PC-9 (cell line): ENCODE measurements at regions not wholly inside any gene's neighbourhood (a gene's known extent, or its start where the extent isn't known, plus 50 kb on each side); places are given as distances from the start of the nearest gene placed in this dataset.

Experiments used
- EZH2 ChIP-seq: fragments of 200-600 bp; sonication (generic); IDR thresholded peaks from 2 replicates; pipeline ENCODE4 v1.8.0; 2017; ENCODE audit warnings: antibody characterized with exemption, low read depth
- TF ChIP-seq, protein P1 (sequence below): fragments of 200-600 bp; sonication (generic); conservative IDR thresholded peaks from 2 replicates; pipeline ENCODE4 v1.6.1; 2017; ENCODE audit warnings: mixed run types, antibody characterized with exemption, mild to moderate bottlenecking, moderate library complexity

DNA sequence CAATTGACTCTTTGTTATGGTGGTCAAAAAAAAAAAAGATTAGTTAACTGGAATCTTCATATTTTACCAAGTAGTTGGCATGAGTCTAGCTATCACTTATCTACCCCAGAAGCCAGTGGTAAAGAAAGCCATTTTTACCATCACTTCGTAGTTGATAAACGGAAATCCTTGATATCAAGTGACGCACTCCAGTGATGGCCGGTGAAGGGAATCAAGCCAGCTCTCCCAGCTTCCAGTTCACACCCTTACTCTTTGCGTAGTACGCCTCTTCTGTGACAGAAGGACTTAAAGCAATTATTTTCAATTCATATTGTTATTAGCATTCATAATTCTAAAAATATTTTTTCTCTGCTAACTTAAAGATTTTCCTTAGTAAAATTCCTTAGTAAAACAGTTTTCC, 447.9 kb downstream of the GPATCH2 start:
- TF ChIP-seq EZH2: no peak
- TF ChIP-seq, protein P1, sequence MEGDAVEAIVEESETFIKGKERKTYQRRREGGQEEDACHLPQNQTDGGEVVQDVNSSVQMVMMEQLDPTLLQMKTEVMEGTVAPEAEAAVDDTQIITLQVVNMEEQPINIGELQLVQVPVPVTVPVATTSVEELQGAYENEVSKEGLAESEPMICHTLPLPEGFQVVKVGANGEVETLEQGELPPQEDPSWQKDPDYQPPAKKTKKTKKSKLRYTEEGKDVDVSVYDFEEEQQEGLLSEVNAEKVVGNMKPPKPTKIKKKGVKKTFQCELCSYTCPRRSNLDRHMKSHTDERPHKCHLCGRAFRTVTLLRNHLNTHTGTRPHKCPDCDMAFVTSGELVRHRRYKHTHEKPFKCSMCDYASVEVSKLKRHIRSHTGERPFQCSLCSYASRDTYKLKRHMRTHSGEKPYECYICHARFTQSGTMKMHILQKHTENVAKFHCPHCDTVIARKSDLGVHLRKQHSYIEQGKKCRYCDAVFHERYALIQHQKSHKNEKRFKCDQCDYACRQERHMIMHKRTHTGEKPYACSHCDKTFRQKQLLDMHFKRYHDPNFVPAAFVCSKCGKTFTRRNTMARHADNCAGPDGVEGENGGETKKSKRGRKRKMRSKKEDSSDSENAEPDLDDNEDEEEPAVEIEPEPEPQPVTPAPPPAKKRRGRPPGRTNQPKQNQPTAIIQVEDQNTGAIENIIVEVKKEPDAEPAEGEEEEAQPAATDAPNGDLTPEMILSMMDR: no peak
